GM19324 (cell line): ENCODE measurements at regions not wholly inside any gene's neighbourhood (a gene's known extent, or its start where the extent isn't known, plus 50 kb on each side); places are given as distances from the start of the nearest gene placed in this dataset.

Experiments used
- ATAC-seq: cut with Tn5 transposase; IDR thresholded peaks from one replicate; pipeline ENCODE4 v1.9.1; 2021; ENCODE audit warnings: mild to moderate bottlenecking, moderate library complexity; ENCODE audit not compliant: unreplicated experiment, low FRiP score

- ATAC-seq: no peak
These were observed 209.9 kb downstream of the SLC7A11 start for GRCh38 chr4:138032222-138032621.

- no peak for ATAC-seq
These were observed 211.8 kb downstream of the SLC7A11 start for GRCh38 chr4:138030375-138030774.

GRCh38 chr4:138028923-138029322 is 213.2 kb downstream of the SLC7A11 start:
- no peak for ATAC-seq

- ATAC-seq: no peak
These were observed 220.9 kb downstream of the SLC7A11 start for GRCh38 chr4:138021139-138021830.

- no peak for ATAC-seq
These were observed 227.4 kb downstream of the SLC7A11 start for GRCh38 chr4:138014590-138015288.

GRCh38 chr4:138013625-138014024 is 228.5 kb downstream of the SLC7A11 start:
- no peak for ATAC-seq

GRCh38 chr4:138010639-138011038 is 231.5 kb downstream of the SLC7A11 start:
- ATAC-seq: no peak

GRCh38 chr4:138007572-138007971 is 234.6 kb downstream of the SLC7A11 start:
- no peak for ATAC-seq

- ATAC-seq: no peak
These were observed 236.7 kb downstream of the SLC7A11 start for GRCh38 chr4:138005486-138005885.

- no peak for ATAC-seq
These were observed 238.9 kb downstream of the SLC7A11 start for GRCh38 chr4:138003248-138003647.

- ATAC-seq: no peak
These were observed 243.3 kb downstream of the SLC7A11 start for GRCh38 chr4:137998666-137999429.

GRCh38 chr4:137997496-137997895 is 244.7 kb downstream of the SLC7A11 start:
- no peak for ATAC-seq

- no peak for ATAC-seq
These were observed 247.3 kb downstream of the SLC7A11 start for GRCh38 chr4:137994853-137995252.

GRCh38 chr4:137993232-137993631 is 248.9 kb downstream of the SLC7A11 start:
- no peak for ATAC-seq

- ATAC-seq: no peak
These were observed 260.9 kb downstream of the SLC7A11 start for GRCh38 chr4:137981277-137981676.

GRCh38 chr4:137980641-137981040 is 261.5 kb downstream of the SLC7A11 start:
- no peak for ATAC-seq

GRCh38 chr4:137979938-137980337 is 262.2 kb downstream of the SLC7A11 start:
- no peak for ATAC-seq

GRCh38 chr4:137968956-137969678 is 273.0 kb downstream of the SLC7A11 start:
- ATAC-seq: no peak

GRCh38 chr4:137967480-137968190 is 274.5 kb downstream of the SLC7A11 start:
- no peak for ATAC-seq

GRCh38 chr4:137966504-137966903 is 275.6 kb downstream of the SLC7A11 start:
- ATAC-seq: no peak
